Epithelial cell of proximal tubule (primary cell): ENCODE measurements at regions not wholly inside any gene's neighbourhood (a gene's known extent, or its start where the extent isn't known, plus 50 kb on each side); places are given as distances from the start of the nearest gene placed in this dataset.

Source experiments
- DNase-seq: peaks from one replicate; pipeline ENCODE4 v3.0.0-alpha.2; 2011; ENCODE audit warnings: low read depth
- H3K4me3 ChIP-seq: 2 replicates; pipeline ENCODE4 v1.5.1; 2011; ENCODE audit warnings: low read depth, mild to moderate bottlenecking, low read length
- TF ChIP-seq, protein P1 (sequence below): conservative IDR thresholded peaks from 2 replicates; pipeline ENCODE4 v1.5.1; 2012; ENCODE audit warnings: low read depth, mild to moderate bottlenecking, low read length

DNA sequence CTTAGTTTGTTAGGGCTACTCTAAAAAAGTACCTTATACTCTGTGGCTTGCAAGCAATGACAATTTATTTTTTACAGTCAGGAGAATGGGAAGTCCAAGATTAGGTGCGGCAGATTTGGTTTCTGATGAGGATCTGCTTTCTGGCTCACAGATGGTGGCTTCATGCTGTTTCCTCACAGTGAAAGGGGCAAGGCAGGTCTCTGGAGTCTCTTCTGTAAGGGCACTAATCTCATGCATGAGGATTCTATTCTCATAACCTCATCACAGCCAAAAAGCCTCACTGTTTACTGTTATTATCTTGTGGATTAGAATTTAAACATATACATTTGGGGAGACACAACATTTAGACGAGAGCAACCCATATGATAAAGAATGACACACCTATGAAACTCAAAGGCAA, 1957.4 kb upstream of the SEL1L start:
- no peak for DNase-seq
- TF ChIP-seq, protein P1, sequence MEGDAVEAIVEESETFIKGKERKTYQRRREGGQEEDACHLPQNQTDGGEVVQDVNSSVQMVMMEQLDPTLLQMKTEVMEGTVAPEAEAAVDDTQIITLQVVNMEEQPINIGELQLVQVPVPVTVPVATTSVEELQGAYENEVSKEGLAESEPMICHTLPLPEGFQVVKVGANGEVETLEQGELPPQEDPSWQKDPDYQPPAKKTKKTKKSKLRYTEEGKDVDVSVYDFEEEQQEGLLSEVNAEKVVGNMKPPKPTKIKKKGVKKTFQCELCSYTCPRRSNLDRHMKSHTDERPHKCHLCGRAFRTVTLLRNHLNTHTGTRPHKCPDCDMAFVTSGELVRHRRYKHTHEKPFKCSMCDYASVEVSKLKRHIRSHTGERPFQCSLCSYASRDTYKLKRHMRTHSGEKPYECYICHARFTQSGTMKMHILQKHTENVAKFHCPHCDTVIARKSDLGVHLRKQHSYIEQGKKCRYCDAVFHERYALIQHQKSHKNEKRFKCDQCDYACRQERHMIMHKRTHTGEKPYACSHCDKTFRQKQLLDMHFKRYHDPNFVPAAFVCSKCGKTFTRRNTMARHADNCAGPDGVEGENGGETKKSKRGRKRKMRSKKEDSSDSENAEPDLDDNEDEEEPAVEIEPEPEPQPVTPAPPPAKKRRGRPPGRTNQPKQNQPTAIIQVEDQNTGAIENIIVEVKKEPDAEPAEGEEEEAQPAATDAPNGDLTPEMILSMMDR, result no peak
- H3K4me3 ChIP-seq, result no peak overlapping the region

GRCh38 chr14:83520837-83521236, 1987.2 kb upstream of the SEL1L start:
- no peak for DNase-seq
- TF ChIP-seq, protein P1, result no peak

DNA sequence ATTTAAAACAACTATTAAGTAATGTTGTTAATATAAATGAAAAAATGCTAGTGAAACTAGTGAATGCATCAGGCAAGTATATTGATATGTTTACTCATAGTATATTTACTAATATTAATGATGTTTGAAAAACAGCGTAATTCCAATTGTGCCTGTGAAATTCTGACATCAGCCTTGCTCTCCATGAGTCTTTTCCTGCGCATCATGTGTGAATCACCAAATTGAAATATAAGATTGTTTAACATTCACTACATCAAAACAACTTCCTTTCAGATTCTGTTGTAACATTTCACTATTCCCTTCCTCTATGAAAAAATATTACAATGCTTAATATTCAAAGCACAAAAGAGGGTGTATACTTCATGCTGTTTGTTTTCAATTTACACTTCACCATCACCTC, 1995.9 kb upstream of the SEL1L start:
- TF ChIP-seq, protein P1, result no peak
- no peak for DNase-seq

More at GRCh38 chr14:83520837-83521236, 1987.2 kb upstream of the SEL1L start:
- H3K4me3 ChIP-seq, result no peak overlapping the region

DNA sequence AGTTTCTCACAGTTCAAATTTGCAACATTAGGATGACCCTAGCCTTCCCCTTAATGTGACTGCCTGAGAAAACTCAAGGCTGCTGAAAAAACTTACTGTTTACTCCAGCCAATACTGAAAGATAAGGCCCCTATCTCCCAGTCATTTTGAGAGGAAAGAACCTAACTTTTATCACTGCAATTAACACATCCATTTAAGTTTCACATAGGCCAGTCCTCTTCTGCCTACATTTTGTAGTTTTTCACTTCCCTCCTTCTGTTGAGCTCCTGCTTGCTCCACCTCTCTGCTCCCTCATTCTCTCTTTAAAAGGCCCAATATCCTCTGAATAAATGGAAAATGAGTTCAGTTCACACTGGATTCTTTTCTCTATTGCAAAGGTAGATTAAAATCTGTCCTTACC, 1996.2 kb upstream of the FLRT2 start:
- DNase-seq, result no peak
- H3K4me3 ChIP-seq, result no peak overlapping the region
- TF ChIP-seq, protein P1, result no peak

More for the DNA sequence above, 1995.9 kb upstream of the SEL1L start:
- no peak overlapping the region for H3K4me3 ChIP-seq

GRCh38 chr14:83534995-83535394, 1994.9 kb upstream of the FLRT2 start:
- TF ChIP-seq, protein P1, result no peak
- DNase-seq, result no peak

GRCh38 chr14:83535444-83535843, 1994.5 kb upstream of the FLRT2 start:
- H3K4me3 ChIP-seq, result no peak overlapping the region
- TF ChIP-seq, protein P1, result no peak
- DNase-seq, result no peak

More at GRCh38 chr14:83534995-83535394, 1994.9 kb upstream of the FLRT2 start:
- no peak overlapping the region for H3K4me3 ChIP-seq

DNA sequence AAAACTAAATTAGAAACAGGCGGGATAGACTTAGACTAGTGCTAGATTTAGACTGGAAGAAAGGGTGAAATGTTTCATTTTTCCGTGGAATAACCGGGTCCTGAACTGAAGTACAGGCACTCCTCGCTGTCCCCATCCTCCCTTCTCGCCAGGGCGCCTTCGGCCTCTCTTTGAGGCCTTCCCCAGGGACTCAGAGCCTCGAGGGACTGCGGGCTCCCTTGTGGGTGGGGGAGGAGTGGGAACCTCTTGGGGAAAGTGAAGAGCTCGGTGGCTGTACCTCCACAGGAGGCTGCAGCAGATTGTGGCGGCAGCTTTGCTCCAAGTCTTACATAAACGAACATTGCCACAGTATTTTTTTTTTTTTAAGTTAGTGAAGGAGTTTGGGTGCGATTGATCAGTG, 1988.8 kb upstream of the FLRT2 start:
- DNase-seq, result no peak
- H3K4me3 ChIP-seq, result no peak overlapping the region
- TF ChIP-seq, protein P1, result no peak
